ENCODE measurements at regions not wholly inside any gene's neighbourhood (a gene's known extent, or its start where the extent isn't known, plus 50 kb on each side); places are given as distances from the start of the nearest gene placed in this dataset.

GRCh38 chr11:109205312-109205711 is 216.7 kb upstream of the C11orf87 start:
- TF ChIP-seq EZH2phosphoT487 (IDR thresholded peaks at IDR 0.05; ENCODE audit: borderline replicate concordance) (no peak), CTCF (conservative IDR thresholded peaks at IDR 0.05; ENCODE audit: low read length) (no peak)
- Histone ChIP-seq H3K79me2 (ENCODE audit: insufficient read depth, low read length) (no peaks in the 10 kb centered on the region), H3K9me3 (ENCODE audit: insufficient read depth, low read depth, low read length) (no peaks in the 10 kb centered on the region), H3K4me3 (ENCODE audit: low read length, poor library complexity, severe bottlenecking) (no peak overlapping the region), H4K20me1 (ENCODE audit: insufficient read depth, low read length, poor library complexity, severe bottlenecking) (no peaks in the 10 kb centered on the region), H3K9me2 (replicated peaks; ENCODE audit: low read depth, low read length) (no peaks in the 10 kb centered on the region), H3K9ac (ENCODE audit: low read depth, low read length, poor library complexity, severe bottlenecking) (no peak overlapping the region), H3F3A (ENCODE audit: low read depth) (no peaks in the 10 kb centered on the region), H3K36me3 (ENCODE audit: insufficient read depth, low read length) (no peaks in the 10 kb centered on the region), H3K27me3 (ENCODE audit: insufficient read depth, low read length, poor library complexity, severe bottlenecking) (no peaks in the 10 kb centered on the region), H3K4me2 (ENCODE audit: low read depth, low read length, poor library complexity, severe bottlenecking) (no peak overlapping the region), H2AFZ (ENCODE audit: low read length) (no peak overlapping the region), H3K4me1 (ENCODE audit: insufficient read depth, low read length, poor library complexity, severe bottlenecking) (no peaks in the 10 kb centered on the region)

- no peaks in the 10 kb centered on the region for H3K9me2 ChIP-seq (replicated peaks; ENCODE audit: low read depth, low read length)
- no peaks in the 10 kb centered on the region for H3K27me3 ChIP-seq (ENCODE audit: insufficient read depth, low read length, poor library complexity, severe bottlenecking)
- no peak overlapping the region for H3K4me3 ChIP-seq (ENCODE audit: low read length, poor library complexity, severe bottlenecking)
- H3K9ac ChIP-seq (ENCODE audit: low read depth, low read length, poor library complexity, severe bottlenecking), result no peak overlapping the region
- H3K79me2 ChIP-seq (ENCODE audit: insufficient read depth, low read length), result no peaks in the 10 kb centered on the region
- TF ChIP-seq CTCF (conservative IDR thresholded peaks at IDR 0.05; ENCODE audit: low read length), result no peak
- no peak for TF ChIP-seq EZH2phosphoT487 (IDR thresholded peaks at IDR 0.05; ENCODE audit: borderline replicate concordance)
- no peaks in the 10 kb centered on the region for H4K20me1 ChIP-seq (ENCODE audit: insufficient read depth, low read length, poor library complexity, severe bottlenecking)
- no peaks in the 10 kb centered on the region for H3F3A ChIP-seq (ENCODE audit: low read depth)
- H3K9me3 ChIP-seq (ENCODE audit: insufficient read depth, low read depth, low read length), result no peaks in the 10 kb centered on the region
- H3K4me2 ChIP-seq (ENCODE audit: low read depth, low read length, poor library complexity, severe bottlenecking), result no peak overlapping the region
- no peaks in the 10 kb centered on the region for H3K4me1 ChIP-seq (ENCODE audit: insufficient read depth, low read length, poor library complexity, severe bottlenecking)
- H2AFZ ChIP-seq (ENCODE audit: low read length), result no peak overlapping the region
- no peaks in the 10 kb centered on the region for H3K36me3 ChIP-seq (ENCODE audit: insufficient read depth, low read length)
These were observed 213.9 kb upstream of the C11orf87 start for GRCh38 chr11:109208121-109208520.

- H3K27me3 ChIP-seq (ENCODE audit: insufficient read depth, low read length, poor library complexity, severe bottlenecking), result no peaks in the 10 kb centered on the region
- no peaks in the 10 kb centered on the region for H3K9me2 ChIP-seq (replicated peaks; ENCODE audit: low read depth, low read length)
- H3K9me3 ChIP-seq (ENCODE audit: insufficient read depth, low read depth, low read length), result no peaks in the 10 kb centered on the region
- no peaks in the 10 kb centered on the region for H3K79me2 ChIP-seq (ENCODE audit: insufficient read depth, low read length)
- no peaks in the 10 kb centered on the region for H3K36me3 ChIP-seq (ENCODE audit: insufficient read depth, low read length)
- H4K20me1 ChIP-seq (ENCODE audit: insufficient read depth, low read length, poor library complexity, severe bottlenecking), result no peaks in the 10 kb centered on the region
- no peak overlapping the region for H3K4me3 ChIP-seq (ENCODE audit: low read length, poor library complexity, severe bottlenecking)
- H3K9ac ChIP-seq (ENCODE audit: low read depth, low read length, poor library complexity, severe bottlenecking), result no peak overlapping the region
- no peaks in the 10 kb centered on the region for H3K4me1 ChIP-seq (ENCODE audit: insufficient read depth, low read length, poor library complexity, severe bottlenecking)
- no peak overlapping the region for H2AFZ ChIP-seq (ENCODE audit: low read length)
- no peak overlapping the region for H3K4me2 ChIP-seq (ENCODE audit: low read depth, low read length, poor library complexity, severe bottlenecking)
- H3F3A ChIP-seq (ENCODE audit: low read depth), result no peaks in the 10 kb centered on the region
- TF ChIP-seq EZH2phosphoT487 (IDR thresholded peaks at IDR 0.05; ENCODE audit: borderline replicate concordance), result no peak
- no peak for TF ChIP-seq CTCF (conservative IDR thresholded peaks at IDR 0.05; ENCODE audit: low read length)
These were observed 212.4 kb upstream of the C11orf87 start for GRCh38 chr11:109209572-109209971.
